LNCAP (cell line): ENCODE measurements at regions not wholly inside any gene's neighbourhood (a gene's known extent, or its start where the extent isn't known, plus 50 kb on each side); places are given as distances from the start of the nearest gene placed in this dataset.

Source experiments
- CTCF ChIP-seq: fragments of 450-650 bp; IDR thresholded peaks from 2 replicates; pipeline ENCODE4 v1.5.1; 2017; ENCODE audit warnings: mild to moderate bottlenecking

GRCh38 chr4:9103148-9103524 lies 67.1 kb upstream of the FAM90A26 start:
- TF ChIP-seq CTCF = peak; percentile 53

GRCh38 chr4:9000505-9001001 lies 128.9 kb upstream of the HMX1 start:
- peak; percentile 56 for TF ChIP-seq CTCF

GRCh38 chr4:8961343-8961742 lies 89.7 kb upstream of the HMX1 start:
- TF ChIP-seq CTCF = peak; percentile 71

GRCh38 chr4:8940792-8941491 lies 69.3 kb upstream of the HMX1 start:
- TF ChIP-seq CTCF = peak; percentile 71

- TF ChIP-seq CTCF = no peak
Observed at GRCh38 chr4:8939840-8940742, 68.5 kb upstream of the HMX1 start.

- no peak for TF ChIP-seq CTCF
Observed at GRCh38 chr4:8939160-8939839, 67.7 kb upstream of the HMX1 start.

GRCh38 chr4:8938623-8939022 lies 67.0 kb upstream of the HMX1 start:
- no peak for TF ChIP-seq CTCF
